HUDEP-2 (cell line): ENCODE measurements at regions not wholly inside any gene's neighbourhood (a gene's known extent, or its start where the extent isn't known, plus 50 kb on each side); places are given as distances from the start of the nearest gene placed in this dataset.
"Not testable (repeated sequence)": the region's sequence is repeated elsewhere in the genome, so short reads cannot be mapped to it uniquely, and the experiment has no call there.

Source experiments
- DNase-seq, 76 experiments: peaks; one replicate each; lab custom pipeline; 2025; ENCODE audit not compliant: unreplicated experiment in 76 of 76; lab: John Stamatoyannopoulos, UW

DNA sequence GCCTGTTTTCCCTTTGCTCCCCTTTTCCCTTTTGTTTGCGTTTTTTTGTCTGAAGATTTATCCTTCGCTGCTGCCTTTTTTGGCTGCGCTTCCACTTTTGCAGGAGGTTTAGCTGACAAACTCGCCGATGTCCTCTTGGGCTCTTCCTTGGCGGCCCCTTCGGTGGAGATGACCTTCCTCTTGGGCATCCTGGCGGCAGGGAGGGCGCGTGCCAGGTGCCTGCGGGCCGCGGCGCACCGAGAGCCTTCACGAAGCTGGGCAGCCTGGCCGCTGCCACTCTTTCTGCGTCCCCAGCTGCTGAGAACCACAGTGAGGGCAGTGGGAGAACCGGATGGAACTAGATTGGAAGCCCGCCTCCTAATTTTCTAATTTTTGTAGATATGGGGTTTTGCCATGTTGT is 197.1 kb upstream of the C2CD4B start:
- DNase-seq: no peak

DNA sequence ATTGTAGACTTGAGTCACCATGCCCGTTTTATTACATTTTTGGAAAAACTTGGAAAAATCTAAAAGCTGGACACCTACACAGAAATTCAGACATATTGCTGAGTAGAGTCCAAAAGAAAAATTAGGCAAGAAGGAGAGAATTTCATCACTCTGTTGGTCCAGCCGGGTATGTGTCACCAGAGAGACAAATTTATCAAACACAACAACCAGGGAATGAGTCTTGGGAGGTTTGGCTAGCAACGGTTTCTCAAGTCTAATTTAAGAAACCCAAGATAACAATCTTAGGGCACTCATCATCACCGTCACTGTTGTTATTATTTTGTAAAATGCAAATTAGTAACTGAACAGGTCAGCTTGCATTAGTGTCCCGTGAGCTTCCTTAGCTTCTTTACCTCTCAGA is 197.5 kb upstream of the C2CD4B start:
- DNase-seq: no peak

DNA sequence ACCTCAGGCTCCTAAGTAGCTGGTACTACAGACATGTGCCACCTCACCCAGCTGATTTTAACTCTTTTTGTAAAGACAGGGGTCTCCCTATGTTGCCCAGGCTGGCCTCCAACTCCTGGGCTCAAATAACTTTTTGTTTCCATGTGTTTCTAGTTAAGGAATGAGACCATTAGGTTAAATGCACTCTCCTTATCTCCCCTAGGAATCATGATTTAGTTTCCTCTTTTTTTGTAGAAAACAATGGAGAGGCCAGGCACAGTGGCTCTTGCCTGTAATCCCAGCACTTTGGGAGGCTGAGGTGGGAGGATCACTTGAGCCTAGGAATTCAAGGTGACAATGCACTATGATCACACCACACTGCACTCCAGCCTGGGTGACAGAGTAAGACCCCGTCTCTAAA is 198.8 kb upstream of the C2CD4B start:
- no peak for DNase-seq

DNA sequence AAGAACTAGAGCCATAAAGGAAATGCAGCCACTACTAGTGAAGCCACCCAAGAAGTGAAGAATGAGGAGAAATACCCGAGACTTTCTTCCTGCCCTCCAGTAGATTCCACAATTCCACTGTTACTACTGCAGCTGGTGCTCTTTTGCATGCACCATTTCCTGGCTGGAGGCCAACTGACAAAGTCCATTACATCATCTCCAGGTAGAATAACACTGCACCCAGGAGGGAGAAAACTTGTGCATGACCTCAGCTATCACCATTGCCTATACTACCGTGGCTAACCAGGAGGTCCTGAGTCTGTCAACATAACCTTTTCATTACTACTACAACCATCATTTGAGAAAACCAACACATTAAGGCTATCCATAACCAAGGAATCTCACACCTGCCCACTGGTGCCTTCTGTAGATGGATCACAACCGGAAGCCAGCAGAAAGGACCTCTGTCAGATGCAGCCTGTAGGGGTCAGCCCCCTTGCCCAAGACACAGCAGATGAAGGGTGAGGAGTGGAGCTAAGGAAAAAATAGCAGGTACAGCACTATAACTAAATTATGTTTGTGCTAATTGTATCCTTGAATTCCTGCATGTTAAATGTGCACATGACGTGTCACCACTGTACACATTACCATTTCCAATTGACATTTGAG is 200.8 kb upstream of the C2CD4B start:
- no peak for DNase-seq

DNA sequence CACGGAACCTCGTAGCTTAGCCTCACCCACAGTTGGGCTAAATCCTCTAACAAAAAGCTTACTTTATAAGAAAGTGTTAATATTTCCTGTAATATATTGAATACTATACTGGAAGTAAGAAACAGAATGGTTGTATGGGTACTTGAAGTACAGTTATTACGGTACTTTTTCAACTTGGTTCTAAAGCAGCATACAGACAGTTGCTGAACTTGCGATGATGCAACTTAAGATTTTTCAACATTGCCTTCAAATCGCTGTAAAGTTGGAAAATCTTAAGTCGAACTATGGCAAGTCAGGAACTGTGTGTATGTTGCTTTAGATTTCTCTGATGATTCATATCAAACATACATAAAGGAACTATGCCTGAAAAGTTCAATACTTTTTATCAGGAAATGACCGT is 204.4 kb upstream of the C2CD4B start:
- DNase-seq: no peak

DNA sequence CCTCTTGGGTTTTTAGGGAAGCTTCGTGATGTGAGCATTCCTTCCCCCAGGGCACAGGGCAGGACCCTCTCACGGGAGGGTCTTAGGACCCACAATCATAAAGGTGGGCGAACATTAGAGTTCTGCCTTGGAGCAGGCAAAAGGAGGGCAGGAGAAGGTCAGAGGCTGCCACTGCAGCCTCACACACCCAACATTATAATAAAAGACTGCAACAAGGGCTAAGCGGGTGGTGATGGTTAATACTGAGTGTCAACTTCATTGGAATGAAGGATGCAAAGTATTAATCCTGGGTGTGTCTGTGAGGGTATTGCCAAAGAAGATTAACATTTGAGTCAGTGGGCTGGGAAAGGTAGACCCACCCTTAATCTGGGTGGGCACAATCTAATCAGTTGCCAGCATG is 206.6 kb upstream of the C2CD4B start:
- not testable (repeated sequence) for DNase-seq

DNA sequence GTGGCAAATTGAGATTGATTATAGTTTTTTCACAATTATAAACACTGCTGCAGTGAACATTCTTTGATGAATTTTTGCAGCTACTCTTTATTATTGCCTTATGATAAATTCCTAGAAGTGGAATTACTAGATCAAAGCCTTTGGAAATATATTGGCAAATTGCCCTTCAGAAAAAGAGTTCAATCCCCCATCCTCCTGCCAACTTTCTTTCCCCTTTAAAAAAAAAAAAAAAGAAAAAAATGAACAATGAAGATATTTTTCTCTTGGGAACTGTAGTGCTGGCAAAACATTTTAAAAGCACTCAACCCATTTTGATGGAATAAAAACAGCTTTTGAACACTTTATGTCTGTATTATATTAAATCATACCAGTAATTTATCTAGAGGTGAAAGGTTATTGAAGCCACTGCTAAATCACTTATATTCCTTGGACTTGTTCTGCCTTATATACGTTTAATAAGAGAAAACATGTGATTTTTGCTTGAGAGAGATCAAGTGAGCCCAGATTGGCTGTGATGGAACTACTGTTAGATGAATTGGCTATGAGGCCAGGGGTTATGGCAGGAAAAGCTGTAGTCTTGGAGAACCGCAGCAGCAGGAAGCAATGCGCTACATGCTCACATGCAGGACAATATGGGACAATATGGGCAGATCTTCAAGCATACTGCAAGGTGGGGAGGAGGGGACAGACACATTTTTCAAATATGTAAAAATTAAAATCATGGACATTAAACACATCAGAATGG is 212.8 kb upstream of the C2CD4B start:
- DNase-seq: no peak

DNA sequence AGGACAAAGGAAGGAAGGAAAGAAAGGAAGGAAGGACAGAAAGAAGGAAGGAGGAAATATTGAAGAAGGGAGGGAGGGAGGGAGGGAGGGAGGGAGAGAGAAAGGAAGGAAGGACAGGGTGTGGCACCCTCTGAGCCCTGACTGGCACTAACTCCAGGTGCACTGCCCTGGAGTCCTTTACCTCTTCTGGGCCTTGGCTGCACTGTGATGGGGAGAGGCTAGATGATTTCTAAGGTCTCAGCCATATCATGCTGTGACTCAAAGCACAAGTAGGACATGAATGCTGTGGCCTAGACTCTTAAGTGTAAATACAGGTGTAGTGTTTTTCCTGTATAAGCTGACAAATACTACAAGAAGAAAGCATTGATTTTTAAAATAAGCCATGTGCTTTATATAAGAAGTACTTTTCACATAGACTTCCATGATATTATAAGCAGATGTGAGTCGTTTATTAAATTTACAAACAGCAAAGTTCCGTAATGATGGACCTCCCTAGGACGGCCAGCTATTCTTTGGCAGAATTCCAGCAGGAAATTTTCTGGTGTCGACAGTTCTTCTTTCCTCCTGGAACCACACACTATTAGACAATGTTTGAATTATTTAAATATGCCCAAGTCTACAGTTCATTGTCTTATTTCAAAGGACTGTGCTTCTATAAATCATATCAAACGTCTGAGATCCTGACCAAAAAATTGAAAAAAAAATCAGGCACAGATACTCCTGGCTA is 213.8 kb upstream of the C2CD4B start:
- DNase-seq: no peak

DNA sequence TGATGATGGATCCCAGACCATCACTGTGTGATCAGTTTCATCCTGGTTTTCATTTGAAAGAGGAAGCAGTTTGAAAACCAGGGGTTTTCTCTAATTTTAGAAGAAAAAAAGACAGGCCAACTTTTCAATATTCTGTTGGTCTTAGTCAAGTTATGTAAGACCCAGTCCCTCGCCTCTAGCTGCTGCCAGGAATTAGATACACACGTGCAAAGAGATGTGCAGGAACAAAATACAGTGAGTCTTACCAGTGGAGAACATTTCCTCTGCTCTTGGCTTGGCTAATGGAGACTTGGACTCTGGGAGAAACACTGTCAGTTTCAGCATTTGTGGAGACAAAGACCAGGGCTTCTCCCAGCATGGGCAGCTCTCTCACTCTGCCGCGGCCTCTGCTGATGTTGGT is 214.9 kb upstream of the C2CD4B start:
- DNase-seq: no peak

DNA sequence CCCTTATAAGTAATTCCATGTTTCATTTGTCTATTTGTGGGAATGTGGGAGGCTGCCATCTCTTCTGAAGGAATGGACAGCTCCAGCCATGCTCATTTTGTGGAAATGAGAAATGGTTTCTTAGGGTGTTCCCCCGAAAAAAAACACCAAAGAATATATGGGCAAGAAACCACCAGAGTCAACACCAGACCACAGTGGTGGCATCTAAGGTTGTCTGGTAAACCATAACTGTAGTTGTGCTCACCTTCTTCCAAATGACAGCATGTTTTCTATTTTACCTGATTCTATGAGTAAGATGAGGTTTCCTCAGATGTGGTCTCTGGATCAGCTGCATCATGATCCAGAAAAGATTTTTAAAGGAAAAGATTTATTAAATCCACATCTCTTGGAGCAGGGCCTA is 217.0 kb upstream of the C2CD4B start:
- no peak for DNase-seq

DNA sequence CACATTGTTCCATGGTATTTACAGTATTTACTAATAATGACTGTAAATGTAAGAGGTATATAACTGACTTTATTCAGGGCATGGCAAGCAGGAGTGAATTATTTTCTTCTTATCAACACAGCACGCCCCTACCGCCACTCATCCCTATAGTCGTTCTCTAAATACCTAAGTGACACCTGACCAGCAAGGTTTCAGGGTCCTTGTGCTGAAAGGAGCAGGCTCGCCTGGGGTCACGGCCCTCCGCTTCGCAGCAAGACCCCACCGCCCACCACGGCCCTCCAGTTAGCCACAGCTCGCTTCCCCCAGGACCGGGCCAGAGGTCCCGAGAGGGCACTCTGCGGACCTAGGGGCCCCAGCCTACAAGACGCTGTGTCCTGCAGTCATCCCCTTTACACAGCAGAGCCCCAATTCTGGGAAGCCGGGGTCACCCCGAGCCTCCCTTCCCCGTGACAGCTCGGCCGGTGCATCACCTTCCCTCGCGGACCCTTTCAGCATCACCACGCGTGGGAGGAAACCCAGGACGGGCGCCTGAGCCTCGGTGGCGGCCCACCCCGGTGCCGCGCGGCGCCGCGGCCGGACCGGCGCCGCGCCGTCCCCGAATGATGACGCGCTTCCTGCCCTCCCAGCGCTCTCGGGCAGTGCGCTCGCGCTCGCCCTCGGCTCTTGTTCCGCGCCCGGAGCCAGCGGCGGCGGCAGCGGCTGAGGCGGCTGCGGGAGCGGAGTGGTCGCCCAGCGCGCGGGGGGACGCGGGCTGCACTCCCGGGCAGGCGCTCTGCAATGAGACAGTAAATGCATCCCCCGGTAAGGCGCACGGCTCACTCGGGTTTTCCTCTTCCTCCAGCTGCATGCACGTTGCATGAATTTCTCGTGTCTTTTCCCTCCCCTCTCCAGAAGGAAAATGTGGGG is 225.1 kb upstream of the C2CD4B start, which contains the start of gene TLN2:
TSS of gene TLN2 (plus strand) at position 666 of the 906 bp plus-strand sequence.
- DNase-seq: peak in 58 of 76 experiments; percentile 9 to 74 (median 42)

DNA sequence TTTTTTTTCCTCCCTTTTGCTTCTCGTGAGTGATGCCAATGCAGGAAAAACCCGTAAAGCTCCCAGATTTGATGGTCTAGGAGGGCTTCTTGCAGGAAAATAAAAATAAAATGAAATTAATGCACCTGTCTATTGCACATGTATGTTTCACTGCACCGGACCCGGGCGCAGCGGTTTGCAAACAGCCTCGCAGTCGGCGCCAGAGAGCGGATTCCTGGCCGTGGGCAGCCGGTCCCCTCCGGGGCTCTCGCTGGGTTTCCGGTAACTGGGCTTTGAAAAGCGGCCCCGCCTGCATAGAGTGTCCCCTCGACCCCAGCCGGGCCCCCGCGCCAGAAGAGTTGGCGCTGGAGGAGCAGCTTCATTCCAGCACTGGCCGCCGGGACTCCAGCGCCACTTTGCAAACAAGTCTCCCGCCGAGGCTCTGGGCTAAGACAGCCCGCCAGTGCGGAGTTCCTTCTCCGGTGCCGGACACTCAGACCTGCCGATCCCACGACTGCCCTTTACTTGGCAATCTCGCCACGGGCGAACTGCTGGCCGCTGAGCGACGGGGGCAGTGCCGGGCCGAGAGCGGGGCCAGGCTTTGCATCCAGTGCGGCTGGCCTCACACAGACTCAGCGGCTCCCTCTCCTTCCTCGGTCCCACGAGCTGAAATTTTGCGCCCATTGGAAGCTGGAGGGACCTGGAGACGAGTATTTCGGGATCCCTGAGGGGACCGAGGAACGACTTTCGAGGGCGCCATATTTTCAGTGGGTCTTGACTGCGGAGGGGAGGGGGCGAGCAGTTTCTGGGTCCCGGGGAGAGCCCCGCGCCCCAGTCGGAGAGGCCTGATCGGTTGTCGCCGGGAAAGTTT is 225.9 kb upstream of the C2CD4B start:
- DNase-seq: peak in 38 of 76 experiments; percentile 4 to 73 (median 32)

DNA sequence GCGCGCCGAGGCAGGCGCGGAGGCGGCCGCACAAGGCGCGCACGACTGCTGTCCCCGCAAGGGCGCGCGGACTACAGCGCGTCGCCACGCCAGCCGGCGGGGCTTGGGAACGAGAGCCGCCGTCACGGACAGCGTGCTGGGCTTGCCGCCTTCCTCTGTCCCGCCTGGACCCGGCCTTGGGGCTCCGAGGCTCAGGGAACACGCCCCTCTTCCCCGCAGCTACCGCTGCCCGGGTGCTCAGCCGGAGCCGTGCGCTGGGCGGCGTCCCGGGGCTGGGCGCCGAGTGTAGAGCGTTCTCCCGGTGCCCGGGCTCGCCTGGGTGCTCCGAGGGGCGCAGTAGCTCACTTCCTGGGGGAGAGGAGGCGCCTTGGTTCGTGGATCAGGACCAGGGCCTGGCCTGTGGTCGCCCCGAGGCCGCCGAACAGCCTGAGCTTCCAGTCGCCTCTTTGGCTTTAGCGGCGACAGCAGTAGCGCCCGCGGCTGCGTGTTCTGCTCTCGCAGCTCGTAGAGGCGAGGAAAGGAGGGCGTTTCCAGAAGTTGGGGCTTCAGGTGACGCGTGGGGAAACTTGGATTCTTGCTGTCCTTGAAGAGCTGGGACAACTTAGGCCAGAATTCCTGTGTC is 226.7 kb upstream of the C2CD4B start:
- peak in 31 of 76 experiments; percentile 2 to 76 (median 31) for DNase-seq

DNA sequence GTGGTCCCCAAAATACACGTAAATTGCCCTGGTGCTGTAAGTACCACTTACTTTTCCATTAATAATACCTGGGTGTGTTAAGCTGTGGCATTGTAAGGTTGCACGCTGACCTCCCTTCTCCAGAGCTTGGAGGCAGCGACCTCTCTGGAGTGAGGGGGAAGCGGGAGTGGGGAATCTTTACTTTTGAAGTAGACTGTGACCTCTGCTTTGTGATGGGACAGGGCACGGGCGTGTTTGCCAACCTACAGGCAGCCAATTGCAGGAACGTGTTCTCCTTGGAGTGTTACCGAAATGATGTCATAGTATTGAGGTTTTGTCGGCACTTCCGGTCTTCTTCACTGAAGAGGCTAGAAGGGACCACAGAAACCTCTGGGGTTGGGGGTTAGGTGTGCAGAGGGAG is 227.3 kb upstream of the C2CD4B start:
- DNase-seq: no peak

DNA sequence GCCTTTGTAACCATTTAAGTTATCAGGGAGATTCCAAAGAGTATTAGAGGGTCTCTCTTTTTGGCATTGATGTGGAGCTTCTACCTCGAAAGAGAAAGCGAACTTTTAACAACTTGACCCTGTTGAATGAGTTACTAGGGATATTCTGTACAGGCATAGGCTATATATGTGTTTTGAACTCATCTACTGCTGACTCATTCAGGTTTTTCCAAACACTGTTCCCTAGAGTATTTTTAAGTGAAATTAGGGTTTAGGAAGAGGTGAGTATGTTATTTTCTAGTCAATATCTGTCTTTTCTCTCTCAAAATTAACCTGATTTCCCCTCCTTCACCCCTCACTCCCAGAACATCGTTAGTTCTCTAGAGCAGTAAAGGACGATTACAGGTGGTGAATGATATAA is 228.1 kb upstream of the C2CD4B start:
- no peak for DNase-seq

DNA sequence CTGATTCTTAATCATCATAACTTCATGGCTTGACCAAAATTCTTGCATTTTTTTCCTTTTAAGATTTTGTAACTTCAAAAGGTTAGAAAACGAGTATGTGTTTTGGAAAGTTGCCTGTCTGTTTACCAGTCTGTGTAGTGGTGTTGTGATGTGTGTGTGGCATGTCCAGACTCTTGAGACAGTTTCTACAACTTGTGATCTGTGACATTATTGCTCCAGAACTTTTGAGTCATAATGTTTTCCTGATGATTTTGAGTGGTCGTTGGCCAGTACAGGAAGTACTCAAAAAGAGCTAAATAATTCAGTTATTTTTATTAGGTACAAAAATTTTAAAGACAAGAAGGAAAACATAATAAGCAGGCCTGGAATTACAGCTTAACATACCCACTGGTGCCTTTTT is 229.0 kb upstream of the C2CD4B start:
- DNase-seq: no peak

DNA sequence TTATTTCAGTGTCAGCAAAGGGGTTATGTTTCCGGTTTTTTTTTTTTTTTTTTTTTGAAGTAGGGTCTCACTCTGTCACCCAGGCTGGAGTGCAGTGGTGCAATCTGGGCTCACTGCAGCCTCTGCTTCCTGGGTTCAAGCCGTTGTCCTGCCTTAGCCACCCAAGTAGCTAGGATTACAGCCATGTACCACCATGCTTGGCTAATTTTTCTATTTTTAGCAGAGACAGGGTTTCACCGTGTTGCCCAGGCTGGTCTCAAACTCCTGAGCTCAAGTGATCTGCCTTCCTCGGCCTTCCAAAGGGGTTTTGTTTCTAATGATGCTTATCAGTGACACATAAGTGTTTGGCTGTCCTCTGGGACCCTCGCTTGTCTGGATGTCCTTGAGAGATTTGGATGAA is 235.7 kb upstream of the C2CD4B start:
- no peak for DNase-seq

DNA sequence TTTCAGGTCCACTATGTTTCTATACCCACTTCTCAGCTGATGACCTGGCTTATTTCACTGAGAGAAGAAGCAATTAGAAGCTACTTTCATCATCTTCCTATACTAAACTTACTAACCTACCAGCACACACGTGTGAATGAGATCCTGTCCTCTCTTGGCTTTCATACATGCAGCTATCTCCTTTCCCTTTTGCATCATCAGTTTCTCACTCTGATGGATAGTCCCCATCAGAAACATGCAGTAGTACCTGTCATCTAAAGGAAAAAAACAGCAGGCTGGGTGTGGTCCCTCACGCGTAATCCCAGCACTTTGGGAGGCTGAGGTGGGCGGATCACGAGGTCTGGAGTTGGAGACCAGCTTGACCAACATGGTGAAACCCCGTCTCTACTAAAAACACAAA is 237.6 kb upstream of the C2CD4B start:
- no peak for DNase-seq

DNA sequence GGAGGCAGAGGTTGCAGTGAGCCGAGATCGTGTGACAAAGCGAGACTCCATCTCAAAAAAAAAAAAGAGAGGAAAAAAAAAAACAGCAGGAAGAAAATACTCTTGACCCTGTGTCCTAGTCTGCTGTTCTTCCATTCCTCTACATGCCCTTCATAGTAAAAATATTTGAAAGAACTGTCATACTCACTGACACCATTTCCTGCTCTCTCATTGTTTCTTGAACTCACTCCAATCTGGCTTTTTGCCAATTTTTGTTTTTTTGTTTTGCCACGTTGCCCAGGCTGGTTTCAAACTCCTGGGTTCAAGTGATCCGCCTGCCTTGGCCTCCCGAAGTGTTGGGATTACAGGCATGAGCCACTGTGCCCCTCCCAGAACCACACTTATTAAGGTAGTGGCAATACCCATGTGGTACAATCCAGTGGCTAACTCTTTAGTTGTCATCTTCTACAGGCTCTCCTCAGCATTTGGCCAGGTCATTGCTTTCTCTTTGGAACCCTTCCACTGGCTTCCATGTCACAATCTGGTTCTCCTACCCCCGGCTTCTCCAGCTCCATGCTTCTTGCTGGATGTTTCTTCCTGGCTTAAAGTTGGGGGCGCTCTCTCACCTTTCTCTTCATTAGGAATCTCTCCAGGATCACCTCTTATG is 238.2 kb upstream of the C2CD4B start:
- peak in 5 of 76 experiments; percentile 3 to 53 (median 7) for DNase-seq
